Endothelial cell of umbilical vein (primary cell): ENCODE measurements at regions not wholly inside any gene's neighbourhood (a gene's known extent, or its start where the extent isn't known, plus 50 kb on each side); places are given as distances from the start of the nearest gene placed in this dataset.

Source experiments
- CTCF ChIP-seq, 2 donors: IDR thresholded peaks; 1 replicate in 1 of 2; 2 replicates in 1 of 2; pipeline ENCODE4 v1.5.1; 2011; ENCODE audit warnings: low read length in 2 of 2, mild to moderate bottlenecking in 2 of 2, moderate library complexity in 2 of 2, control low read depth in 1 of 2, inconsistent platforms in 1 of 2, low read depth in 1 of 2; ENCODE audit not compliant: insufficient read depth in 1 of 2; ENCODE audit errors: extremely low read depth in 1 of 2
- GATA2 ChIP-seq: IDR thresholded peaks from 2 replicates; pipeline ENCODE4 v1.7.0; 2011; ENCODE audit warnings: low read depth, mild to moderate bottlenecking, moderate library complexity, mixed read lengths, low read length; ENCODE audit not compliant: insufficient read length, insufficient read depth
- POLR2A ChIP-seq: IDR thresholded peaks from 2 replicates; pipeline ENCODE4 v1.6.1; 2012; ENCODE audit warnings: low read depth, mild to moderate bottlenecking, control low read depth, low read length

- TF ChIP-seq POLR2A (no peak), CTCF (IDR thresholded peaks at IDR 0.05; ENCODE audit: extremely low read depth in 1 of 2, insufficient read depth in 1 of 2, low read depth in 1 of 2, low read length in 2 of 2) (no peak), GATA2 (no peak)
These were observed 266.5 kb upstream of the CADM2 start for GRCh38 chr3:84692261-84692660.
